ENCODE measurements at regions not wholly inside any gene's neighbourhood (a gene's known extent, or its start where the extent isn't known, plus 50 kb on each side); places are given as distances from the start of the nearest gene placed in this dataset.

- no peak for DNase-seq
Observed at GRCh38 chr3:145780301-145780700, 380.7 kb downstream of the PLOD2 start.

- no peak for DNase-seq
Observed at GRCh38 chr3:145785668-145786067, 375.3 kb downstream of the PLOD2 start.

- no peak for DNase-seq
Observed at GRCh38 chr3:145798007-145798406, 363.0 kb downstream of the PLOD2 start.

GRCh38 chr3:145798696-145799537 is 362.1 kb downstream of the PLOD2 start:
- DNase-seq, result no peak

- DNase-seq, result no peak
Observed at GRCh38 chr3:145801696-145802095, 359.3 kb downstream of the PLOD2 start.

GRCh38 chr3:145807990-145808389 is 353.0 kb downstream of the PLOD2 start:
- DNase-seq, result no peak

GRCh38 chr3:145812391-145812790 is 348.6 kb downstream of the PLOD2 start:
- no peak for DNase-seq

GRCh38 chr3:145815707-145816413 is 345.1 kb downstream of the PLOD2 start:
- DNase-seq, result no peak

GRCh38 chr3:145817870-145818483 is 343.0 kb downstream of the PLOD2 start:
- DNase-seq, result no peak

- DNase-seq, result no peak
Observed at GRCh38 chr3:145820170-145820569, 340.8 kb downstream of the PLOD2 start.

GRCh38 chr3:145842294-145842902 is 318.6 kb downstream of the PLOD2 start:
- DNase-seq, result no peak

GRCh38 chr3:145843561-145843960 is 317.4 kb downstream of the PLOD2 start:
- DNase-seq, result no peak

GRCh38 chr3:145849115-145849514 is 311.9 kb downstream of the PLOD2 start:
- DNase-seq, result no peak

GRCh38 chr3:145854499-145854898 is 306.5 kb downstream of the PLOD2 start:
- no peak for DNase-seq

GRCh38 chr3:145857956-145858355 is 303.0 kb downstream of the PLOD2 start:
- DNase-seq, result no peak

- DNase-seq, result no peak
Observed at GRCh38 chr3:145864336-145864735, 296.6 kb downstream of the PLOD2 start.

GRCh38 chr3:145865399-145866018 is 295.5 kb downstream of the PLOD2 start:
- DNase-seq, result no peak

GRCh38 chr3:145869958-145870357 is 291.0 kb downstream of the PLOD2 start:
- DNase-seq, result no peak

GRCh38 chr3:145882436-145882835 is 278.5 kb downstream of the PLOD2 start:
- DNase-seq, result no peak

GRCh38 chr3:145889730-145890129 is 271.3 kb downstream of the PLOD2 start:
- no peak for DNase-seq

- DNase-seq, result no peak
Observed at GRCh38 chr3:145892869-145893268, 268.1 kb downstream of the PLOD2 start.

- no peak for DNase-seq
Observed at GRCh38 chr3:145893331-145893730, 267.7 kb downstream of the PLOD2 start.

- DNase-seq, result no peak
Observed at GRCh38 chr3:145898487-145898886, 262.5 kb downstream of the PLOD2 start.
